ENCODE measurements at regions not wholly inside any gene's neighbourhood (a gene's known extent, or its start where the extent isn't known, plus 50 kb on each side); places are given as distances from the start of the nearest gene placed in this dataset.

- Histone ChIP-seq H3K27ac (no peak overlapping the region), H3K4me3 (no peak overlapping the region), H3K9me3 (no peaks in the 10 kb centered on the region), H3K27me3 (no peaks in the 10 kb centered on the region), H3K4me1 (no peaks in the 10 kb centered on the region), H3K36me3 (no peaks in the 10 kb centered on the region)
- in situ Hi-C loops (cut with MboI; ENCODE audit: low pct_ligation_motif_present in 1 of 4, low pct_unique_long_range_greater_than_20kb in 1 of 4, low sequenced_read_pairs in 3 of 4) (no loop called here), intact Hi-C loops (cut with DNase I; ENCODE audit: low total_unique reads) (no loop called here)
- WGBS, 2 donors (ENCODE audit: low coverage in 1 of 2) = 65 to 78% methylated on average over 2 of the region's 2 CpGs
- DNase-seq = no peak
- TF ChIP-seq POLR2AphosphoS5 (IDR thresholded peaks at IDR 0.05) = no peak
- TF ChIP-seq EP300 (IDR thresholded peaks at IDR 0.05; ENCODE audit: low read depth) = no peak
- TF ChIP-seq POLR2A (IDR thresholded peaks at IDR 0.05) = no peak
- TF ChIP-seq CTCF (IDR thresholded peaks at IDR 0.05) = no peak
Measured at GRCh38 chr9:25584611-25585010, 93.6 kb downstream of the TUSC1 start.

GRCh38 chr9:25573281-25573680 lies 105.0 kb downstream of the TUSC1 start:
- intact Hi-C loops (cut with DNase I; ENCODE audit: low total_unique reads) = loop anchor here (10.0 kb wide), 1 partner anchor 112 kb away; no protein-coding TSS in a partner anchor
- in situ Hi-C loops (cut with MboI; ENCODE audit: low pct_ligation_motif_present in 1 of 4, low pct_unique_long_range_greater_than_20kb in 1 of 4, low sequenced_read_pairs in 3 of 4) = no loop called here
- no peak overlapping the region for H3K4me3 ChIP-seq
- no peak for DNase-seq
- H3K9me3 ChIP-seq = no peaks in the 10 kb centered on the region
- no peaks in the 10 kb centered on the region for H3K27me3 ChIP-seq
- 80 to 86% methylated on average over 5 of the region's 5 CpGs for WGBS, 2 donors (ENCODE audit: low coverage in 1 of 2)
- TF ChIP-seq CTCF (IDR thresholded peaks at IDR 0.05) = no peak
- TF ChIP-seq POLR2A (IDR thresholded peaks at IDR 0.05) = no peak
- TF ChIP-seq EP300 (IDR thresholded peaks at IDR 0.05; ENCODE audit: low read depth) = no peak
- no peak for TF ChIP-seq POLR2AphosphoS5 (IDR thresholded peaks at IDR 0.05)
- no peak overlapping the region for H3K27ac ChIP-seq
- no peaks in the 10 kb centered on the region for H3K4me1 ChIP-seq
- no peaks in the 10 kb centered on the region for H3K36me3 ChIP-seq

- no peak overlapping the region for H3K4me3 ChIP-seq
- TF ChIP-seq CTCF (IDR thresholded peaks at IDR 0.05) = no peak
- TF ChIP-seq POLR2A (IDR thresholded peaks at IDR 0.05) = no peak
- no peak for TF ChIP-seq EP300 (IDR thresholded peaks at IDR 0.05; ENCODE audit: low read depth)
- TF ChIP-seq POLR2AphosphoS5 (IDR thresholded peaks at IDR 0.05) = no peak
- no peaks in the 10 kb centered on the region for H3K9me3 ChIP-seq
- DNase-seq = no peak
- no peak overlapping the region for H3K27ac ChIP-seq
- H3K27me3 ChIP-seq = no peaks in the 10 kb centered on the region
- intact Hi-C loops (cut with DNase I; ENCODE audit: low total_unique reads) (loop anchor here (10.0 kb wide), 1 partner anchor 113 kb away; no protein-coding TSS in a partner anchor), in situ Hi-C loops (cut with MboI; ENCODE audit: low pct_ligation_motif_present in 1 of 4, low pct_unique_long_range_greater_than_20kb in 1 of 4, low sequenced_read_pairs in 3 of 4) (no loop called here)
- WGBS, 2 donors (ENCODE audit: low coverage in 1 of 2) = 69 to 77% methylated on average over 2 of the region's 2 CpGs
- no peaks in the 10 kb centered on the region for H3K36me3 ChIP-seq
- no peaks in the 10 kb centered on the region for H3K4me1 ChIP-seq
Measured at GRCh38 chr9:25571491-25571890, 106.8 kb downstream of the TUSC1 start.

GRCh38 chr9:25570802-25571201 lies 107.4 kb downstream of the TUSC1 start:
- intact Hi-C loops (cut with DNase I; ENCODE audit: low total_unique reads) = loop anchor here (10.0 kb wide), 1 partner anchor 114 kb away; no protein-coding TSS in a partner anchor
- no peaks in the 10 kb centered on the region for H3K9me3 ChIP-seq
- no peak overlapping the region for H3K27ac ChIP-seq
- no peak for DNase-seq
- no peaks in the 10 kb centered on the region for H3K36me3 ChIP-seq
- H3K4me1 ChIP-seq = no peaks in the 10 kb centered on the region
- 72 to 83% methylated on average over 2 to 6 of the region's 6 CpGs for WGBS, 2 donors (ENCODE audit: low coverage in 1 of 2)
- TF ChIP-seq POLR2AphosphoS5 (IDR thresholded peaks at IDR 0.05) (no peak), EP300 (IDR thresholded peaks at IDR 0.05; ENCODE audit: low read depth) (no peak), CTCF (IDR thresholded peaks at IDR 0.05) (no peak), POLR2A (IDR thresholded peaks at IDR 0.05) (no peak)
- no peaks in the 10 kb centered on the region for H3K27me3 ChIP-seq
- H3K4me3 ChIP-seq = no peak overlapping the region
- in situ Hi-C loops (cut with MboI; ENCODE audit: low pct_ligation_motif_present in 1 of 4, low pct_unique_long_range_greater_than_20kb in 1 of 4, low sequenced_read_pairs in 3 of 4) = no loop called here

Data from transverse colon (tissue), 4 donors.